ENCODE measurements at regions not wholly inside any gene's neighbourhood (a gene's known extent, or its start where the extent isn't known, plus 50 kb on each side); places are given as distances from the start of the nearest gene placed in this dataset.

- DNase-seq: no peak
- Histone ChIP-seq H3K9me3 (peaks cover 0 to 8% (median 3%) of the 10 kb centered on the region in 4 donors), H3K27me3 (no peaks in the 10 kb centered on the region), H3K27ac (no peak overlapping the region), H3K4me1 (no peaks in the 10 kb centered on the region), H3K4me3 (no peak overlapping the region), H3K36me3 (no peaks in the 10 kb centered on the region)
- ATAC-seq (ENCODE audit: low FRiP score in 2 of 2): no peak
- TF ChIP-seq POLR2AphosphoS5 (IDR thresholded peaks at IDR 0.05) (no peak), EP300 (IDR thresholded peaks at IDR 0.05) (no peak), CTCF (IDR thresholded peaks at IDR 0.05) (no peak), POLR2A (IDR thresholded peaks at IDR 0.05) (no peak)
- 84 to 88% methylated on average over 3 of the region's 3 CpGs for WGBS, 2 donors
Measured at GRCh38 chr7:156006024-156006423, 193.8 kb upstream of the SHH start.

GRCh38 chr7:156005202-156005691 lies 193.0 kb upstream of the SHH start:
- Histone ChIP-seq H3K4me3 (no peak overlapping the region), H3K9me3 (peaks cover 0 to 6% (median 3%) of the 10 kb centered on the region in 4 donors), H3K27me3 (no peaks in the 10 kb centered on the region), H3K36me3 (no peaks in the 10 kb centered on the region), H3K27ac (no peak overlapping the region), H3K4me1 (no peaks in the 10 kb centered on the region)
- ATAC-seq (ENCODE audit: low FRiP score in 2 of 2): no peak
- TF ChIP-seq POLR2AphosphoS5 (IDR thresholded peaks at IDR 0.05) (no peak), POLR2A (IDR thresholded peaks at IDR 0.05) (no peak), EP300 (IDR thresholded peaks at IDR 0.05) (no peak), CTCF (IDR thresholded peaks at IDR 0.05) (no peak)
- 85 to 89% methylated on average over 9 to 12 of the region's 12 CpGs for WGBS, 2 donors
- no peak for DNase-seq

- WGBS, 2 donors: 84 to 89% methylated on average over 27 to 38 of the region's 38 CpGs
- H3K9me3 ChIP-seq: peaks cover 0 to 6% (median 2%) of the 10 kb centered on the region in 4 donors
- H3K4me1 ChIP-seq: no peaks in the 10 kb centered on the region
- H3K27me3 ChIP-seq: no peaks in the 10 kb centered on the region
- ATAC-seq (ENCODE audit: low FRiP score in 2 of 2) (no peak), DNase-seq (no peak)
- H3K27ac ChIP-seq: no peak overlapping the region
- H3K4me3 ChIP-seq: no peak overlapping the region
- H3K36me3 ChIP-seq: no peaks in the 10 kb centered on the region
- TF ChIP-seq EP300 (IDR thresholded peaks at IDR 0.05) (no peak), POLR2A (IDR thresholded peaks at IDR 0.05) (no peak), POLR2AphosphoS5 (IDR thresholded peaks at IDR 0.05) (no peak), CTCF (IDR thresholded peaks at IDR 0.05) (no peak)
Measured at GRCh38 chr7:156004265-156005201, 192.3 kb upstream of the SHH start.

DNA sequence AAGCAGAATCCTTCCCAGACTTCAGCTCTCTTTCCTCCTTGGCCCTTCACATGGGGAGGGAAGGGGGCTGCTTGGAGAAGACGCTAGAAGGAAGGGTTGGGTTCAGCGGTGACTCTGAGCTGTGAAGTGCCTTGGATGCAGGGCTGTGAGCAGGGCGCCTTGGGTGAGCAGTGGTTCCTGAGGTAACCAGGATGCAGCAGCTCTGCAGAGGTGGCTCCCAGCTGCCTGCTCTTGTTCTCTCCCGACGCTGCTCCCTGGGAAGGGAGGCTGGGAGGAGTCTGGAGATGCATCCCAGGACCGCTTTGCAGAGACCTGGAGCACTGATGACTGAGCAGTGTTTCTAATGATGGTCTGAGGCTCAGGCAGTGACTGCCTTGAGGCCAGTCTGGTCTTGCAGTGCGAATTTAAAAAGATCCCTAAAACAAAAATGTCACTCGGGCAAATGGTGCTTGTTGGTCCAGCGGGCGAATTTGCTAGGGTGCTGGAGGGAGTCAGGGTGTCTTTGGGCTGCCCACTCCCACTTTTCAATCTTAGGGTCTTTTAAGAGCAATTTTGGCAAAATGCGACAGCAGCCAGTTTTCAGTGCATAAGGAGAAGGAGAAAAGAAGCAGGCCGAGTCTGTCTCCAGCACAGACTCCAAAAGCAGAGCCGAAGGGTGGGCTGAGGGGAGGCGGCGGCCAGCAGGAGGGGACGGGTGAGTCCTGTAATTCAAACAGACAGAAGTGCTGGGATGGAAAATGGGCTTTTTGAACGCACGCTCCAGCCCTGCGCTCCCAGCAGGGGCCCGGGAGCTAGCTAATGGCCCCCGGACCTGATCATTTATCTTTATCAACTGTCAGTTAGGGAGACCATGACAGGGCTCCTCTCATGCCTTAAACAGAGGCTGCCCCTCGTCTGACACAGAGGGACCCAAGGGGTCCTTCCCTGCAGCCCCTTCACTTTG lies 191.2 kb upstream of the SHH start:
- H3K4me1 ChIP-seq: no peaks in the 10 kb centered on the region
- no peak overlapping the region for H3K4me3 ChIP-seq
- DNase-seq (no peak), ATAC-seq (ENCODE audit: low FRiP score in 2 of 2) (no peak)
- no peak overlapping the region for H3K27ac ChIP-seq
- H3K9me3 ChIP-seq: peaks cover 0 to 3% (median 0%) of the 10 kb centered on the region in 4 donors
- no peaks in the 10 kb centered on the region for H3K36me3 ChIP-seq
- TF ChIP-seq EP300 (IDR thresholded peaks at IDR 0.05) (no peak), CTCF (IDR thresholded peaks at IDR 0.05) (no peak), POLR2A (IDR thresholded peaks at IDR 0.05) (no peak), POLR2AphosphoS5 (IDR thresholded peaks at IDR 0.05) (no peak)
- no peaks in the 10 kb centered on the region for H3K27me3 ChIP-seq
- WGBS, 2 donors: 74 to 78% methylated on average over 17 to 22 of the region's 22 CpGs

Data from upper lobe of left lung (tissue), 6 donors.